ENCODE measurements at regions not wholly inside any gene's neighbourhood (a gene's known extent, or its start where the extent isn't known, plus 50 kb on each side); places are given as distances from the start of the nearest gene placed in this dataset.
A peak's percentile ranks its signal among the peaks of the same experiment; 100 is the strongest.

GRCh38 chr9:92196400-92196799, 81.2 kb upstream of the SPTLC1 start:
- no peak overlapping the region for H3K4me3 Mint-ChIP-seq

GRCh38 chr9:92191801-92192200, 76.6 kb upstream of the SPTLC1 start:
- Mint-ChIP-seq H3K36me3 (peaks cover 0 to 8% of the 10 kb centered on the region in 2 donors), H3K9me3 (peaks cover 0 to 14% (median 6%) of the 10 kb centered on the region in 7 donors), H3K4me1 (no peaks in the 10 kb centered on the region), H3K4me3 (no peak overlapping the region), H3K27ac (no peak overlapping the region), H3K27me3 (peaks cover 11 to 33% (median 24%) of the 10 kb centered on the region in 3 donors)
- no peak for ATAC-seq (ENCODE audit: low read depth in 2 of 2)
- no peak for DNase-seq

More at GRCh38 chr9:92196400-92196799, 81.2 kb upstream of the SPTLC1 start:
- no peak for DNase-seq
- peaks cover 5 to 32% (median 19%) of the 10 kb centered on the region in 7 donors for H3K9me3 Mint-ChIP-seq
- peaks cover 5 to 8% of the 10 kb centered on the region in 2 donors for H3K36me3 Mint-ChIP-seq
- H3K4me1 Mint-ChIP-seq = no peaks in the 10 kb centered on the region
- ATAC-seq (ENCODE audit: low read depth in 2 of 2) = no peak
- peak overlapping the region in 1 of 6 donors; percentile 50 for H3K27ac Mint-ChIP-seq
- H3K27me3 Mint-ChIP-seq = peaks cover 7 to 22% (median 12%) of the 10 kb centered on the region in 3 donors

- Mint-ChIP-seq H3K36me3 (peaks cover 0 to 7% of the 10 kb centered on the region in 2 donors), H3K27ac (no peak overlapping the region), H3K9me3 (peaks cover 0 to 4% (median 0%) of the 10 kb centered on the region in 7 donors), H3K4me3 (no peak overlapping the region), H3K27me3 (peaks cover 11 to 31% (median 29%) of the 10 kb centered on the region in 3 donors), H3K4me1 (no peaks in the 10 kb centered on the region)
- no peak for ATAC-seq (ENCODE audit: low read depth in 2 of 2)
- DNase-seq = no peak
Measured at GRCh38 chr9:92190536-92190790, 75.2 kb upstream of the SPTLC1 start.

GRCh38 chr9:92189782-92190535, 74.7 kb upstream of the SPTLC1 start:
- Mint-ChIP-seq H3K4me3 (no peak overlapping the region), H3K4me1 (no peaks in the 10 kb centered on the region), H3K27me3 (peaks cover 6 to 30% (median 26%) of the 10 kb centered on the region in 3 donors), H3K9me3 (no peaks in the 10 kb centered on the region), H3K36me3 (peaks cover 0 to 2% of the 10 kb centered on the region in 2 donors), H3K27ac (no peak overlapping the region)
- no peak for ATAC-seq (ENCODE audit: low read depth in 2 of 2)
- DNase-seq = no peak

GRCh38 chr9:92188969-92189781, 74.0 kb upstream of the SPTLC1 start:
- no peak for DNase-seq
- Mint-ChIP-seq H3K27ac (no peak overlapping the region), H3K27me3 (peaks cover 8 to 34% (median 30%) of the 10 kb centered on the region in 3 donors), H3K4me1 (no peaks in the 10 kb centered on the region), H3K4me3 (no peak overlapping the region), H3K36me3 (no peaks in the 10 kb centered on the region), H3K9me3 (peaks cover 0 to 2% (median 0%) of the 10 kb centered on the region in 7 donors)
- ATAC-seq (ENCODE audit: low read depth in 2 of 2) = no peak

GRCh38 chr9:92187989-92188714, 72.9 kb upstream of the SPTLC1 start:
- no peak for DNase-seq
- H3K36me3 Mint-ChIP-seq = no peaks in the 10 kb centered on the region
- peak overlapping the region in 2 of 6 donors; percentile 62 to 67 for H3K27ac Mint-ChIP-seq
- no peaks in the 10 kb centered on the region for H3K4me1 Mint-ChIP-seq
- H3K4me3 Mint-ChIP-seq = no peak overlapping the region
- H3K27me3 Mint-ChIP-seq = peaks cover 13 to 34% (median 27%) of the 10 kb centered on the region in 3 donors
- no peak for ATAC-seq (ENCODE audit: low read depth in 2 of 2)
- peaks cover 0 to 6% (median 0%) of the 10 kb centered on the region in 7 donors for H3K9me3 Mint-ChIP-seq

GRCh38 chr9:92187390-92187789, 72.2 kb upstream of the SPTLC1 start:
- Mint-ChIP-seq H3K9me3 (peaks cover 0 to 6% (median 0%) of the 10 kb centered on the region in 7 donors), H3K36me3 (no peaks in the 10 kb centered on the region), H3K27me3 (peaks cover 13 to 31% (median 22%) of the 10 kb centered on the region in 3 donors), H3K27ac (no peak overlapping the region), H3K4me3 (no peak overlapping the region), H3K4me1 (no peaks in the 10 kb centered on the region)
- ATAC-seq (ENCODE audit: low read depth in 2 of 2) (no peak), DNase-seq (no peak)

- Mint-ChIP-seq H3K27ac (no peak overlapping the region), H3K4me1 (no peaks in the 10 kb centered on the region), H3K27me3 (peaks cover 13 to 26% (median 22%) of the 10 kb centered on the region in 3 donors), H3K36me3 (no peaks in the 10 kb centered on the region), H3K9me3 (peaks cover 0 to 6% (median 0%) of the 10 kb centered on the region in 7 donors), H3K4me3 (no peak overlapping the region)
- no peak for DNase-seq
- no peak for ATAC-seq (ENCODE audit: low read depth in 2 of 2)
Measured at GRCh38 chr9:92186631-92187030, 71.4 kb upstream of the SPTLC1 start.

GRCh38 chr9:92185681-92186080, 70.5 kb upstream of the SPTLC1 start:
- peak overlapping the region in 1 of 6 donors; percentile 35 for H3K27ac Mint-ChIP-seq
- H3K4me1 Mint-ChIP-seq = no peaks in the 10 kb centered on the region
- peaks cover 13 to 26% (median 22%) of the 10 kb centered on the region in 3 donors for H3K27me3 Mint-ChIP-seq
- H3K9me3 Mint-ChIP-seq = peaks cover 0 to 6% (median 0%) of the 10 kb centered on the region in 7 donors
- ATAC-seq (ENCODE audit: low read depth in 2 of 2) (no peak), DNase-seq (no peak)
- H3K36me3 Mint-ChIP-seq = no peaks in the 10 kb centered on the region
- H3K4me3 Mint-ChIP-seq = no peak overlapping the region

GRCh38 chr9:92185096-92185495, 69.9 kb upstream of the SPTLC1 start:
- H3K27ac Mint-ChIP-seq = no peak overlapping the region

GRCh38 chr9:92184041-92184564, 68.9 kb upstream of the SPTLC1 start:
- Mint-ChIP-seq H3K27ac (no peak overlapping the region), H3K4me1 (no peaks in the 10 kb centered on the region), H3K4me3 (no peak overlapping the region), H3K9me3 (peaks cover 0 to 6% (median 0%) of the 10 kb centered on the region in 7 donors), H3K36me3 (no peaks in the 10 kb centered on the region), H3K27me3 (peaks cover 20 to 26% (median 22%) of the 10 kb centered on the region in 3 donors)
- DNase-seq (no peak), ATAC-seq (ENCODE audit: low read depth in 2 of 2) (no peak)

More at GRCh38 chr9:92185096-92185495, 69.9 kb upstream of the SPTLC1 start:
- Mint-ChIP-seq H3K36me3 (no peaks in the 10 kb centered on the region), H3K27me3 (peaks cover 13 to 26% (median 22%) of the 10 kb centered on the region in 3 donors), H3K4me3 (no peak overlapping the region), H3K4me1 (no peaks in the 10 kb centered on the region), H3K9me3 (peaks cover 0 to 6% (median 0%) of the 10 kb centered on the region in 7 donors)
- ATAC-seq (ENCODE audit: low read depth in 2 of 2) (no peak), DNase-seq (no peak)

GRCh38 chr9:92183449-92183848, 68.2 kb upstream of the SPTLC1 start:
- H3K27me3 Mint-ChIP-seq = peaks cover 20 to 27% (median 22%) of the 10 kb centered on the region in 3 donors
- no peaks in the 10 kb centered on the region for H3K36me3 Mint-ChIP-seq
- ATAC-seq (ENCODE audit: low read depth in 2 of 2) (no peak), DNase-seq (no peak)
- no peaks in the 10 kb centered on the region for H3K4me1 Mint-ChIP-seq
- H3K27ac Mint-ChIP-seq = no peak overlapping the region
- H3K4me3 Mint-ChIP-seq = no peak overlapping the region
- H3K9me3 Mint-ChIP-seq = peaks cover 0 to 6% (median 0%) of the 10 kb centered on the region in 7 donors

GRCh38 chr9:92181296-92181695, 66.1 kb upstream of the SPTLC1 start:
- Mint-ChIP-seq H3K4me3 (no peak overlapping the region), H3K27ac (no peak overlapping the region), H3K27me3 (peaks cover 11 to 17% (median 16%) of the 10 kb centered on the region in 3 donors), H3K4me1 (no peaks in the 10 kb centered on the region), H3K36me3 (no peaks in the 10 kb centered on the region), H3K9me3 (peaks cover 0 to 6% (median 0%) of the 10 kb centered on the region in 7 donors)
- DNase-seq = no peak
- ATAC-seq (ENCODE audit: low read depth in 2 of 2) = no peak
